Upper lobe of left lung (tissue), 6 donors: ENCODE measurements at regions not wholly inside any gene's neighbourhood (a gene's known extent, or its start where the extent isn't known, plus 50 kb on each side); places are given as distances from the start of the nearest gene placed in this dataset.

Experiments
- ATAC-seq, 2 donors: fragments of 200-7000 bp; cut with Tn5 transposase; one replicate each; pipeline ENCODE4 v1.9.1; 2022; ENCODE audit warnings: mild to moderate bottlenecking in 2 of 2, moderate library complexity in 2 of 2; ENCODE audit not compliant: low FRiP score in 2 of 2
- DNase-seq, 2 donors: peaks; one replicate each; pipeline ENCODE4 v3.0.0-alpha.2; 2019 to 2020
- H3K27ac ChIP-seq, 4 donors: fragments of 200-600 bp; sonication (generic); one replicate each; pipeline ENCODE4 v1.5.1; 2016 to 2019
- H3K27me3 ChIP-seq, 4 donors: fragments of 200-600 bp; sonication (generic); one replicate each; pipeline ENCODE4 v1.5.1; 2017 to 2019
- H3K36me3 ChIP-seq, 4 donors: fragments of 200-600 bp; sonication (generic); one replicate each; pipeline ENCODE4 v1.5.1; 2016 to 2019
- H3K4me1 ChIP-seq, 4 donors: fragments of 200-600 bp; sonication (generic); one replicate each; pipeline ENCODE4 v1.5.1; 2018 to 2019
- H3K4me3 ChIP-seq, 4 donors: fragments of 200-600 bp; sonication (generic); one replicate each; pipeline ENCODE4 v1.5.1; 2017 to 2019; ENCODE audit warnings: mild to moderate bottlenecking in 2 of 4, moderate library complexity in 1 of 4
- H3K9me3 ChIP-seq, 4 donors: fragments of 200-600 bp; sonication (generic); one replicate each; pipeline ENCODE4 v1.5.1; 2018 to 2019
- EP300 ChIP-seq, 4 donors: sonication (generic); formaldehyde crosslinking; IDR thresholded peaks; one replicate each; pipeline ENCODE4 v1.5.1; 2017; ENCODE audit warnings: antibody characterized with exemption in 4 of 4, control low read depth in 2 of 4
- POLR2A ChIP-seq, 4 donors: fragments of 450-650 bp; IDR thresholded peaks; one replicate each; pipeline ENCODE4 v1.5.1; 2016 to 2017; ENCODE audit warnings: antibody characterized with exemption in 4 of 4, mild to moderate bottlenecking in 2 of 4
- POLR2AphosphoS5 ChIP-seq, 2 donors: sonication (generic); formaldehyde crosslinking; IDR thresholded peaks; one replicate each; pipeline ENCODE4 v1.5.1; 2017; ENCODE audit warnings: antibody characterized with exemption in 2 of 2
- WGBS, 2 donors: methylation state at CpG; one replicate each; pipeline ENCODE4 v1.1.5; 2017 to 2018; 5-methylcytosine and 5-hydroxymethylcytosine counted together
- TF ChIP-seq, protein P1 (sequence below), 6 experiments: fragments of 450-650 bp in 4 of 6; fragments of 200-600 bp in 2 of 6; sonication (generic) in 2 of 6; IDR thresholded peaks; one replicate each; pipeline ENCODE4 v1.5.1; 2016 to 2019; ENCODE audit warnings: antibody characterized with exemption in 6 of 6
- donor health status: DM: no; HTN: no; CAD: no; lungs with moderate emphysema.
- donor health status: DM: no; HTN: yes; CAD: no; lungs with severe emphysema.

DNA sequence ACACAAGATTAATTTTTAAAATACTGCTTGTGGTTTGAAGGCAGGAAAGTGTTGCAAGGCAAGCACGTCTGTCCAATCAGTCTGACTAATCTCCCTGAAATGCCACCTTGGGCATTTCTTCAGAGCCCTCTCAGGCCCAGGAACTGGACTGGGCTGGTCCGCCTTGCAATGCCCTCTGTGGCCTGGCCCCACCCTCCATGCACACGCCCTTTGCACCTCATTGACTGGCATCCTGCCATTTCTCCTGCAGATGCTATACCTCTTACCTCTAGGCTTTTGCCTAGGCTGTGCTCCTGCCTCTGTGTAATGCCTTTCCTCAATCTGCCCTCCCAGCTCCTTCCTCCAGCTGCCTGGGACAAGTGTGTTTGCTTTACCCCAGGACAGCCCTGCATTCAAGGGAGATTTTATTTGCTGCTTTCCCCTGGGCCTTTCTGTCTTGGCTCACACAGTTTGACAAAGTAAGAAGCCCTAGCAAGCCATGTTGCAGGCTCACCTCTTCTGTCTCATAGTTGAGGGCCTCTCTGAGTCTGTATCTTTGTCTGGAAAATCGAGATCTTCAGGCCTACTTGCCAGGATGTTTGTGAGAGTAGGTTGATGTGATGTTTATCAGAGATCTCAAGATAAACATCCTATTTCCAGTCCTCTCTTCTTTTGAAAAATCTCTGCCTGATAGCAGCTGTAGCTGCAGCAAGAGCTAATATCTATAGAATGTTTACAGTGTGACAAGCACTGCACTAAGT, 149.2 kb upstream of the JUN start:
- 16 to 52% methylated on average over 4 of the region's 4 CpGs for WGBS, 2 donors
- DNase-seq (peak; percentile 23 to 94), ATAC-seq (peak; percentile 72 to 95)
- Histone ChIP-seq H3K36me3 (no peaks in the 10 kb centered on the region), H3K27me3 (no peaks in the 10 kb centered on the region), H3K9me3 (no peaks in the 10 kb centered on the region), H3K4me1 (peaks cover 15 to 22% (median 16%) of the 10 kb centered on the region in 4 donors), H3K4me3 (no peak overlapping the region), H3K27ac (peak overlapping the region; percentile 32 to 67 (median 59))
- TF ChIP-seq POLR2AphosphoS5 (IDR thresholded peaks at IDR 0.05) (peak; percentile 67 to 70), EP300 (IDR thresholded peaks at IDR 0.05) (peak in 1 of 4 donors; percentile 55), POLR2A (IDR thresholded peaks at IDR 0.05) (peak in 1 of 4 donors; percentile 25)
- TF ChIP-seq, protein P1, sequence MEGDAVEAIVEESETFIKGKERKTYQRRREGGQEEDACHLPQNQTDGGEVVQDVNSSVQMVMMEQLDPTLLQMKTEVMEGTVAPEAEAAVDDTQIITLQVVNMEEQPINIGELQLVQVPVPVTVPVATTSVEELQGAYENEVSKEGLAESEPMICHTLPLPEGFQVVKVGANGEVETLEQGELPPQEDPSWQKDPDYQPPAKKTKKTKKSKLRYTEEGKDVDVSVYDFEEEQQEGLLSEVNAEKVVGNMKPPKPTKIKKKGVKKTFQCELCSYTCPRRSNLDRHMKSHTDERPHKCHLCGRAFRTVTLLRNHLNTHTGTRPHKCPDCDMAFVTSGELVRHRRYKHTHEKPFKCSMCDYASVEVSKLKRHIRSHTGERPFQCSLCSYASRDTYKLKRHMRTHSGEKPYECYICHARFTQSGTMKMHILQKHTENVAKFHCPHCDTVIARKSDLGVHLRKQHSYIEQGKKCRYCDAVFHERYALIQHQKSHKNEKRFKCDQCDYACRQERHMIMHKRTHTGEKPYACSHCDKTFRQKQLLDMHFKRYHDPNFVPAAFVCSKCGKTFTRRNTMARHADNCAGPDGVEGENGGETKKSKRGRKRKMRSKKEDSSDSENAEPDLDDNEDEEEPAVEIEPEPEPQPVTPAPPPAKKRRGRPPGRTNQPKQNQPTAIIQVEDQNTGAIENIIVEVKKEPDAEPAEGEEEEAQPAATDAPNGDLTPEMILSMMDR (IDR thresholded peaks at IDR 0.05): no peak

DNA sequence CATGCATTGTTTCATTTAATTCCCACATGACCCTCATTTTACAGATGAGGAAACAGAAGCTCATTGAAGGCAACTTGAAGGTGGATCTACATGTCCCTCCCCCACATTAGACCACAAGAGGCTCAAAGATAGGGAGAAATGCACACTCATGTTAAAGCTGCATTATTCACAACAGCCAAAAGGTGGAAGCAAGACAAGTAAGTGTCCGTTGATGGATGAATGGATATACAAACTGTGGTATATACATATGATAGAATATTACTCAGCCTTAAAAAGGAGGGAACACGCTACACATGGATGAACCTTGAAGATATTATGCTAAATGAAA, 149.7 kb upstream of the JUN start:
- Histone ChIP-seq H3K4me1 (peaks cover 15 to 22% (median 16%) of the 10 kb centered on the region in 4 donors), H3K27me3 (no peaks in the 10 kb centered on the region), H3K4me3 (no peak overlapping the region), H3K9me3 (no peaks in the 10 kb centered on the region), H3K27ac (peak overlapping the region in 2 of 4 donors; percentile 61 to 67), H3K36me3 (no peaks in the 10 kb centered on the region)
- TF ChIP-seq EP300 (IDR thresholded peaks at IDR 0.05): no peak
- TF ChIP-seq POLR2A (IDR thresholded peaks at IDR 0.05): no peak
- TF ChIP-seq, protein P1 (IDR thresholded peaks at IDR 0.05): no peak
- TF ChIP-seq POLR2AphosphoS5 (IDR thresholded peaks at IDR 0.05): no peak
- DNase-seq (no peak), ATAC-seq (no peak)
- WGBS, 2 donors: 88 to 95% methylated on average over 2 of the region's 2 CpGs

DNA sequence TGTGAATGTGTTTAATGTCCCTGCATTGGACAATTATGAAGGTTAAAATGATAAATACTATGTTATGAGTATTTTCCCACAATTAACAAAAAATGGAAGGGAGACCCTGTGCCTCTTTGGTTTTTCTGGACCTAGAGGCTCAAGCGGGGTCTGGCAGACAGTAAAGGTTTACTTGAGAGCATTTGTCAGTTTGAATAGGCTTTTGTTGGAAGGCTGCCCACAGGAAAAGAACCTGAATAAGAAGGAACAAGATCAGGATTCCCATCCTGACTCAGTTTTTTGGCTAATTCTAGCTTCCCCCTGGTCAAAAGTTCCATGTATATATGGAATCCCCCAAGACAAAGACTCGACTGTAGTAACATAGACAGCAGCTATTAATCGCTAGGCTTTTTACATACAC, 150.9 kb upstream of the JUN start:
- 71 to 81% methylated on average over 3 of the region's 3 CpGs for WGBS, 2 donors
- H3K4me3 ChIP-seq: no peak overlapping the region

DNA sequence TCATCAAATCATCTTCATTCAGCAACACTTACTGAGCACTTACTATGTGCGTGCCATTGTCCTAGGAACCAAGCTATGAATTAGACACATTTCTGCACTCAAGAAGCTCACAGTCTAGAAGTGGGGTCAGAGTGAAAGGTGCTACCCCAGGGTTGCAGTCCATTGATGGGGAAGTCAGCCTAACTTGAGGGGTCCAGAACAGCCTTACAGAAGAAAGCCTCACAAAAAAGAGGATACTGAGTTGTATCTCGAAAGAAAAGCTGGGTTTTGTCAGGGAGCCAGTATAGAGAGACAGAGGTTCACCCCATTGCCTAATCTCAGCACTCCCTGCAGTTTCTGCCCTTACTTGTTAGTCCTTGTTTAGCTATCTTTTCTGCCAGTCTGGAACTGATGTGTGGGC, 153.1 kb upstream of the JUN start:
- Histone ChIP-seq H3K27ac (no peak overlapping the region), H3K36me3 (no peaks in the 10 kb centered on the region), H3K9me3 (no peaks in the 10 kb centered on the region), H3K4me1 (peaks cover 15 to 20% (median 19%) of the 10 kb centered on the region in 4 donors), H3K4me3 (no peak overlapping the region), H3K27me3 (no peaks in the 10 kb centered on the region)
- ATAC-seq (no peak), DNase-seq (no peak)
- TF ChIP-seq EP300 (IDR thresholded peaks at IDR 0.05) (no peak), POLR2AphosphoS5 (IDR thresholded peaks at IDR 0.05) (no peak), POLR2A (IDR thresholded peaks at IDR 0.05) (no peak)
- TF ChIP-seq, protein P1 (IDR thresholded peaks at IDR 0.05): no peak
- WGBS, 2 donors: 88 to 96% methylated on average over 2 of the region's 2 CpGs

More for the DNA sequence above, 150.9 kb upstream of the JUN start:
- H3K36me3 ChIP-seq: no peaks in the 10 kb centered on the region
- ATAC-seq: no peak
- DNase-seq: no peak
- TF ChIP-seq, protein P1 (IDR thresholded peaks at IDR 0.05): no peak
- TF ChIP-seq POLR2AphosphoS5 (IDR thresholded peaks at IDR 0.05) (no peak), POLR2A (IDR thresholded peaks at IDR 0.05) (no peak), EP300 (IDR thresholded peaks at IDR 0.05) (no peak)
- no peaks in the 10 kb centered on the region for H3K9me3 ChIP-seq
- H3K27ac ChIP-seq: no peak overlapping the region
- H3K27me3 ChIP-seq: no peaks in the 10 kb centered on the region
- H3K4me1 ChIP-seq: peaks cover 15 to 22% (median 16%) of the 10 kb centered on the region in 4 donors

DNA sequence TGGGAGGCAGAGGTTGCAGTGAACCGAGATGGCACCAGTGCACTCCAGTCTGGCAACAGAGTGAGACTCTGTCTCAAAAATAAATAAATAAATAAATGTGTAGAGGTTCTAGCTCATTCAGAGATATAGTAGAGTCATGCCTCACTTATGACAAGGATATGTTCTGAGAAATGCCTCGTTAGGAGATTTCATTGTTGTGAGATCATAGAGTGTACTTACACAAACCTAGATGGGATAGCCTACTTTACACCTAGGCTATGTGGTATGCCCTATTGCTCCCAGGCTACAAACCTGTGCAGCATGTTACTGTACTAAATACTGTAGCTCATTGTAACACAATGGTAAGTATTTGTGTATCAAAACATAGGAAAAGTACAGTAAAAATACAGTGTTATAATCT, 155.3 kb upstream of the JUN start:
- no peak for TF ChIP-seq POLR2AphosphoS5 (IDR thresholded peaks at IDR 0.05)
- TF ChIP-seq POLR2A (IDR thresholded peaks at IDR 0.05): no peak
- no peak for TF ChIP-seq EP300 (IDR thresholded peaks at IDR 0.05)
- TF ChIP-seq, protein P1 (IDR thresholded peaks at IDR 0.05): no peak
- Histone ChIP-seq H3K27me3 (no peaks in the 10 kb centered on the region), H3K4me3 (no peak overlapping the region), H3K9me3 (no peaks in the 10 kb centered on the region), H3K36me3 (no peaks in the 10 kb centered on the region), H3K27ac (no peak overlapping the region), H3K4me1 (peaks cover 0 to 13% (median 4%) of the 10 kb centered on the region in 4 donors)
- no peak for ATAC-seq
- 61 to 88% methylated on average over 2 of the region's 2 CpGs for WGBS, 2 donors
- DNase-seq: no peak
